Vagina (tissue), 2 donors: ENCODE measurements at regions not wholly inside any gene's neighbourhood (a gene's known extent, or its start where the extent isn't known, plus 50 kb on each side); places are given as distances from the start of the nearest gene placed in this dataset.
A peak's percentile ranks its signal among the peaks of the same experiment; 100 is the strongest.

Source experiments
- DNase-seq, 2 donors: peaks; one replicate each; pipeline ENCODE4 v3.0.0-alpha.2; 2017; ENCODE audit errors: extremely low spot score in 2 of 2
- H3K27ac ChIP-seq: fragments of 200-600 bp; sonication (generic); one replicate; pipeline ENCODE4 v1.5.1; 2019
- H3K27me3 ChIP-seq: fragments of 200-600 bp; sonication (generic); one replicate; pipeline ENCODE4 v1.5.1; 2019
- H3K36me3 ChIP-seq, 2 donors: fragments of 200-600 bp; sonication (generic); one replicate each; pipeline ENCODE4 v1.5.1; 2017 to 2019
- H3K4me1 ChIP-seq: fragments of 200-600 bp; sonication (generic); one replicate; pipeline ENCODE4 v1.5.1; 2019
- H3K4me3 ChIP-seq, 2 donors: fragments of 200-600 bp; sonication (generic); 1 replicate in 1 of 2; 2 replicates in 1 of 2; pipeline ENCODE4 v1.5.1; 2016 to 2019
- H3K9me3 ChIP-seq: fragments of 200-600 bp; sonication (generic); one replicate; pipeline ENCODE4 v1.5.1; 2019
- POLR2A ChIP-seq, 2 donors: fragments of 450-650 bp; IDR thresholded peaks; one replicate each; pipeline ENCODE4 v1.6.1; 2017; ENCODE audit warnings: antibody characterized with exemption in 2 of 2, mild to moderate bottlenecking in 2 of 2, moderate library complexity in 2 of 2
- POLR2AphosphoS5 ChIP-seq, 2 donors: sonication (generic); formaldehyde crosslinking; IDR thresholded peaks; one replicate each; pipeline ENCODE4 v1.9.0; 2017; ENCODE audit warnings: antibody characterized with exemption in 2 of 2, mild to moderate bottlenecking in 2 of 2, low read depth in 1 of 2; ENCODE audit not compliant: insufficient read depth in 1 of 2
- intact Hi-C: fragments of 100-400 bp; cut with DNase I; formaldehyde crosslinking; loops from one replicate; pipeline ENCODE4 v1.15.1; 2023
- TF ChIP-seq, protein P1 (sequence below), 3 experiments: fragments of 450-650 bp in 2 of 3; fragments of 200-600 bp in 1 of 3; sonication (generic) in 1 of 3; IDR thresholded peaks; one replicate each; pipeline ENCODE4 v1.5.1; 2017 to 2019; ENCODE audit warnings: antibody characterized with exemption in 3 of 3, mild to moderate bottlenecking in 2 of 3, moderate library complexity in 2 of 3

DNA sequence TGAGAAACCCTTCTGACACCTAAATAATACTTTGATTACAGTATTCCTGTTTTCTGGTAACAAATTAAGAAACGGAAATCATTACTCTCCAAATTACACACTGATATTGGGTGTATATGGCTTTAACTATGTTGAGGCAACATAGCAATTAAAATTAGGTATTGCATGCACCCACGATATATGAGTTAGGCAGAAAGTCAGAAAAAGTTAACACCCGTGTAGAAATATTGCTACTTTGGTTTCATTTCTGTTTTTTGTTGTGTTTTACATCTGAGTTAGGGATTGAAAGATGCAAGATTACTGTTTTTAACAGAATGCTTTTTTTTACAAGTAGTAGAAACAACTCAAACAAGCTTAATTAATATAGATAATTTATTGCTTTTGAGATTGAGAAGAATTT is 327.8 kb downstream of the GBE1 start:
- no peaks in the 10 kb centered on the region for H3K27me3 ChIP-seq

DNA sequence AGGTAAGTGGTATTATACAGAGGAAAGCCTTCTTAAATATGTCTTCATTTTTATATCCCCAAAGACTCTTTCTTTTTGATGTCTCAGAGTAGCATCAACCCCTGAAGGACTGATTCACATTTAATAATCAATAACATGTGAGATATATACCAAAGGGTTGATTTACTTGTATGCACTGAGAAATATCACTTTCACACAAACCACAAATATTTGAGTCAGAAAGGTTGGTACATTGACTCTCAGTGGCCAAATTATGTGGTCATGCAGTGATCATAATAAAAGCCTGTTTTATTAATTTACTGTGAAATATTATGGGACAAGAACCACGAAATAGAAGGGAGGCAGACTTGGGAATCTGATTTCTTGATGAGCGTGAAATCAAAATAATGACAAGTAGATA is 329.0 kb downstream of the GBE1 start:
- TF ChIP-seq, protein P1, sequence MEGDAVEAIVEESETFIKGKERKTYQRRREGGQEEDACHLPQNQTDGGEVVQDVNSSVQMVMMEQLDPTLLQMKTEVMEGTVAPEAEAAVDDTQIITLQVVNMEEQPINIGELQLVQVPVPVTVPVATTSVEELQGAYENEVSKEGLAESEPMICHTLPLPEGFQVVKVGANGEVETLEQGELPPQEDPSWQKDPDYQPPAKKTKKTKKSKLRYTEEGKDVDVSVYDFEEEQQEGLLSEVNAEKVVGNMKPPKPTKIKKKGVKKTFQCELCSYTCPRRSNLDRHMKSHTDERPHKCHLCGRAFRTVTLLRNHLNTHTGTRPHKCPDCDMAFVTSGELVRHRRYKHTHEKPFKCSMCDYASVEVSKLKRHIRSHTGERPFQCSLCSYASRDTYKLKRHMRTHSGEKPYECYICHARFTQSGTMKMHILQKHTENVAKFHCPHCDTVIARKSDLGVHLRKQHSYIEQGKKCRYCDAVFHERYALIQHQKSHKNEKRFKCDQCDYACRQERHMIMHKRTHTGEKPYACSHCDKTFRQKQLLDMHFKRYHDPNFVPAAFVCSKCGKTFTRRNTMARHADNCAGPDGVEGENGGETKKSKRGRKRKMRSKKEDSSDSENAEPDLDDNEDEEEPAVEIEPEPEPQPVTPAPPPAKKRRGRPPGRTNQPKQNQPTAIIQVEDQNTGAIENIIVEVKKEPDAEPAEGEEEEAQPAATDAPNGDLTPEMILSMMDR (IDR thresholded peaks at IDR 0.05) = no peak
- TF ChIP-seq POLR2A (IDR thresholded peaks at IDR 0.05) = no peak
- TF ChIP-seq POLR2AphosphoS5 (IDR thresholded peaks at IDR 0.05; ENCODE audit: insufficient read depth in 1 of 2, low read depth in 1 of 2) = no peak
- intact Hi-C loops = no loop called here
- Histone ChIP-seq H3K9me3 (no peaks in the 10 kb centered on the region), H3K36me3 (no peaks in the 10 kb centered on the region), H3K4me3 (no peak overlapping the region), H3K27me3 (no peaks in the 10 kb centered on the region), H3K27ac (no peak overlapping the region), H3K4me1 (no peaks in the 10 kb centered on the region)
- DNase-seq = no peak

More for the DNA sequence above, 327.8 kb downstream of the GBE1 start:
- Histone ChIP-seq H3K27ac (no peak overlapping the region), H3K4me1 (no peaks in the 10 kb centered on the region), H3K4me3 (no peak overlapping the region), H3K9me3 (no peaks in the 10 kb centered on the region), H3K36me3 (no peaks in the 10 kb centered on the region)
- TF ChIP-seq POLR2AphosphoS5 (IDR thresholded peaks at IDR 0.05; ENCODE audit: insufficient read depth in 1 of 2, low read depth in 1 of 2) (no peak), POLR2A (IDR thresholded peaks at IDR 0.05) (no peak)
- TF ChIP-seq, protein P1 (IDR thresholded peaks at IDR 0.05) = no peak
- intact Hi-C loops = no loop called here
- no peak for DNase-seq

DNA sequence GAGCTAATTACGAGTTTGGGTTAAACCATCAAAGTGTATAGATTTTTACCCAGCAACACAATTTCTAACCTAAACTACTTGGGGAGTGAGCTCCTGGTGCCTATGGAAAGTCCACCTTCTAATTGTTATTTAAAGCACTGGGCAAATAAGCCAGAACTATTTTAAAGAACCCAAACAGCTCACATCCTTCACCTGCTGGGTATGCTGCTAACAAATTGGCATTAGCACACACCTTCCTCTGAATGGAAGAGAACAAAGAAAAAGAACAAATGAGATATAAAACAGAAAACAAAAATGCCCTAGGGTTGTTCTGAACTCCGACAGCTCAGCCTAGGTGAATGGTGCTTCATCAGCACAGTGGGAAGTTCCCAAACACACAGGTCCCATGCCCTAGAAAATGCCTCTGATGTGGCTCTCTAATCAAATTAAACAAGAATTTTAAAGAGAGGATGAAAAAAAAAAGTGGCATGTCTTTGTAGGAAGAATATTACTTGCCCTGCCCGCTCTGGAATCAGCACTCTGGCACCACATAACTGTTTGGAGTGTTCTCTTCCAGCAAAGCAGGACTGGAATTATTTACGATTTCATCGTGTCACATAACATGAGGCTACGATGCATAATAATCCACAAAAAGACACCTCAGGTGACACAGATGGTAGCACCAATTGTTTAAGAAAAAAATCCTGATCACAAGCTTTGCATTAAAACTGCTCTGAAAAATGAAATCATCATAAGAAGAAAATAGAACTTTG is 334.4 kb downstream of the GBE1 start:
- no peak for TF ChIP-seq POLR2A (IDR thresholded peaks at IDR 0.05)
- H3K4me1 ChIP-seq = no peaks in the 10 kb centered on the region
- no peaks in the 10 kb centered on the region for H3K27me3 ChIP-seq
- intact Hi-C loops = no loop called here
- H3K9me3 ChIP-seq = no peaks in the 10 kb centered on the region
- no peak for DNase-seq
- no peak overlapping the region for H3K4me3 ChIP-seq
- no peaks in the 10 kb centered on the region for H3K36me3 ChIP-seq
- no peak overlapping the region for H3K27ac ChIP-seq

DNA sequence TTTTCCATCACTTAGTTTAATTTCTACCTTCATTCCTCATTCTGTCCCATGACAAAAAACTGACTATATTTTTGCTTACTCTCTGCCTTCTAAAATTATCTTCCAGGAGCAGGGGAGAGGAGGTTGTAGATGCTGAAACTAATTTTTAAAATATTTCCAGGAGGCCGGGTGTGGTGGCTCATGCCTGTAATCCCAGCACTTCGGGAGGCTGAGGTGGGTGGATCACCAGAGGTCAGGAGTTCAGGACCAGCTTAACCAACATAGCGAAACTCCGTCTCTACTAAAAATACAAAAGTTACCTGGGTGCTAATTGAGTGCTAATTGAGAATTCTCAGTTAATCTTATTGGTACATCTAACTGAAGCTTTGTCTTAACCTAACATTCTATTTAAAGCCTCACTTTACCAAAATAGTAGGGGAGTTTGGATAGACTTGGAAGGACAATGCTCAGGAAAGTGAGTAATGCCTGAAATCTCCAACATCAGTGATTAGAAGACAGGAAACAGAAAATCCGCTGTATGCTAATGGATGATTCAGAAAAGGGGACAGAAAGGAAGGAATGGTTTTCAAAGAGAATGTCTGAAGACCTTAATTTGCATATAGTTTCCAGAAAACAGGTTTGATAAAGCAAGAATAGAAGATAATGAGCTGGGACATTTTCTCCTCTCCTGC is 336.1 kb downstream of the GBE1 start:
- no peaks in the 10 kb centered on the region for H3K9me3 ChIP-seq
- H3K27me3 ChIP-seq = no peaks in the 10 kb centered on the region
- no peak for DNase-seq
- TF ChIP-seq POLR2A (IDR thresholded peaks at IDR 0.05) (no peak), POLR2AphosphoS5 (IDR thresholded peaks at IDR 0.05; ENCODE audit: insufficient read depth in 1 of 2, low read depth in 1 of 2) (no peak)
- TF ChIP-seq, protein P1 (IDR thresholded peaks at IDR 0.05) = no peak
- no peaks in the 10 kb centered on the region for H3K4me1 ChIP-seq
- intact Hi-C loops = no loop called here
- no peaks in the 10 kb centered on the region for H3K36me3 ChIP-seq
- no peak overlapping the region for H3K4me3 ChIP-seq
- no peak overlapping the region for H3K27ac ChIP-seq

DNA sequence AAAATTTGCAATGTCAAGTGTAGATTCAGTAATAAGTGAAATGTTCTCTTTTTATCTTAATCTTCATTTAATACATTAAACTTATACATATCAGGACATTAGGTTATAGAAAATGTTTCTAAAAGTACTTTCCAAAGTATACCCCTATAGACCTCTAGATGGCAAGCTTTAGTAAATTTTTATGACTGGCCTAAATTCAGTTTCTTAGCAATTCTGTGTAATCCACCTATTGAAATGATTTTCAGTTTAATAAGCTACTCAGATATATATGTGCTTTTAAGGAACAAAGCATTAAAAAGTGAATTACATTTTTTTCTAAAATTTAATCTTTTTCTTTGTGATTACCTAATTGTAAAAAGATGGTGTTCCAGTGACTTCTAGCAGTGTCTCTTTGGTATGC is 342.2 kb downstream of the GBE1 start:
- no peak for TF ChIP-seq POLR2A (IDR thresholded peaks at IDR 0.05)
- TF ChIP-seq, protein P1 (IDR thresholded peaks at IDR 0.05) = peak in 2 of 3 experiments; percentile 40 to 43
- no peak overlapping the region for H3K27ac ChIP-seq
- intact Hi-C loops = no loop called here
- no peaks in the 10 kb centered on the region for H3K9me3 ChIP-seq
- no peaks in the 10 kb centered on the region for H3K36me3 ChIP-seq
- no peak overlapping the region for H3K4me3 ChIP-seq
- DNase-seq = no peak
- H3K4me1 ChIP-seq = no peaks in the 10 kb centered on the region
- H3K27me3 ChIP-seq = no peaks in the 10 kb centered on the region
